HEK293 (cell line): ENCODE measurements at regions not wholly inside any gene's neighbourhood (a gene's known extent, or its start where the extent isn't known, plus 50 kb on each side); places are given as distances from the start of the nearest gene placed in this dataset.

Experiments
- CTCF ChIP-seq: fragments of 450-650 bp; formaldehyde crosslinking; IDR thresholded peaks from 2 replicates; pipeline ENCODE4 v1.5.1; 2016; ENCODE audit warnings: missing biosample characterization, missing genetic modification characterization
- HOXA7 ChIP-seq: sonication (generic); formaldehyde crosslinking; IDR thresholded peaks from 2 replicates; pipeline ENCODE4 v1.8.1; 2022; ENCODE audit warnings: missing genetic modification reagents, borderline replicate concordance
- INSM2 ChIP-seq: fragments of 450-650 bp; formaldehyde crosslinking; IDR thresholded peaks from 2 replicates; pipeline ENCODE4 v1.5.1; 2016; ENCODE audit warnings: missing biosample characterization, missing genetic modification characterization
- MYNN ChIP-seq: fragments of 450-650 bp; formaldehyde crosslinking; IDR thresholded peaks from 2 replicates; pipeline ENCODE4 v1.5.1; 2016; ENCODE audit warnings: missing biosample characterization, missing genetic modification characterization, borderline replicate concordance
- REST ChIP-seq: fragments of 450-650 bp; formaldehyde crosslinking; IDR thresholded peaks from 2 replicates; pipeline ENCODE4 v1.5.1; 2016; ENCODE audit warnings: missing biosample characterization, missing genetic modification characterization
- YY1 ChIP-seq: fragments of 450-650 bp; formaldehyde crosslinking; IDR thresholded peaks from 2 replicates; pipeline ENCODE4 v1.5.1; 2018; ENCODE audit warnings: missing biosample characterization, missing genetic modification characterization
- ZBTB49 ChIP-seq: fragments of 450-650 bp; formaldehyde crosslinking; IDR thresholded peaks from 2 replicates; pipeline ENCODE4 v1.5.1; 2016; ENCODE audit warnings: missing biosample characterization, missing genetic modification characterization, low read depth
- ZNF121 ChIP-seq: fragments of 450-650 bp; formaldehyde crosslinking; IDR thresholded peaks from 2 replicates; pipeline ENCODE4 v1.5.1; 2016; ENCODE audit warnings: missing biosample characterization, missing genetic modification characterization
- ZNF175 ChIP-seq: fragments of 450-650 bp; formaldehyde crosslinking; IDR thresholded peaks from 2 replicates; pipeline ENCODE4 v1.5.1; 2016; ENCODE audit warnings: missing biosample characterization, missing genetic modification characterization
- ZNF302 ChIP-seq: fragments of 450-650 bp; formaldehyde crosslinking; IDR thresholded peaks from 2 replicates; pipeline ENCODE4 v1.5.1; 2016; ENCODE audit warnings: missing biosample characterization, missing genetic modification characterization, low read depth
- ZNF311 ChIP-seq: fragments of 450-650 bp; formaldehyde crosslinking; IDR thresholded peaks from 2 replicates; pipeline ENCODE4 v1.5.1; 2017; ENCODE audit warnings: missing biosample characterization, missing genetic modification characterization, borderline replicate concordance
- ZNF324 ChIP-seq: fragments of 450-650 bp; formaldehyde crosslinking; IDR thresholded peaks from 2 replicates; pipeline ENCODE4 v1.5.1; 2016; ENCODE audit warnings: missing biosample characterization, missing genetic modification characterization
- ZNF362 ChIP-seq: fragments of 450-650 bp; formaldehyde crosslinking; IDR thresholded peaks from 2 replicates; pipeline ENCODE4 v1.5.1; 2016; ENCODE audit warnings: missing biosample characterization, missing genetic modification characterization
- ZNF544 ChIP-seq: fragments of 450-650 bp; formaldehyde crosslinking; IDR thresholded peaks from 2 replicates; pipeline ENCODE4 v1.5.0; 2017; ENCODE audit warnings: missing biosample characterization, missing genetic modification characterization

- TF ChIP-seq INSM2 (tag by site-specific recombination) = no peak
- TF ChIP-seq CTCF (tag by site-specific recombination) = no peak
- no peak for TF ChIP-seq REST (tag by site-specific recombination)
- TF ChIP-seq ZNF544 = no peak
- TF ChIP-seq ZNF175 (tag by site-specific recombination) = no peak
- TF ChIP-seq ZBTB49 (tag by site-specific recombination) = no peak
- TF ChIP-seq ZNF362 (tag by site-specific recombination) = no peak
- no peak for TF ChIP-seq HOXA7
- TF ChIP-seq ZNF324 (tag by site-specific recombination) = no peak
- TF ChIP-seq MYNN (tag by site-specific recombination) = no peak
- TF ChIP-seq ZNF121 (tag by site-specific recombination) = no peak
- no peak for TF ChIP-seq YY1 (tag by site-specific recombination)
- TF ChIP-seq ZNF311 (tag by site-specific recombination) = no peak
- no peak for TF ChIP-seq ZNF302
Observed at GRCh38 chr4:44845309-44845708, 119.0 kb upstream of the GNPDA2 start.
